Osteoblast (primary cell): ENCODE measurements at regions not wholly inside any gene's neighbourhood (a gene's known extent, or its start where the extent isn't known, plus 50 kb on each side); places are given as distances from the start of the nearest gene placed in this dataset.

Experiments
- DNase-seq: peaks from one replicate; pipeline ENCODE4 v3.0.0; 2011; ENCODE audit warnings: low spot score, mixed read lengths; ENCODE audit not compliant: insufficient read length; ENCODE audit errors: missing footprints
- H2AFZ ChIP-seq: 2 replicates; pipeline ENCODE4 v1.6.0; 2011; ENCODE audit warnings: mild to moderate bottlenecking, low read length
- H3K27ac ChIP-seq: 2 replicates; pipeline ENCODE4 v1.5.1; 2011; ENCODE audit warnings: mild to moderate bottlenecking, low read depth, low read length, moderate library complexity
- H3K27me3 ChIP-seq: 2 replicates; pipeline ENCODE4 v1.6.0; 2012; ENCODE audit warnings: mild to moderate bottlenecking, control low read depth, inconsistent platforms, low read length, moderate library complexity; ENCODE audit not compliant: insufficient read depth
- H3K36me3 ChIP-seq: 2 replicates; pipeline ENCODE4 v1.5.1; 2011; ENCODE audit warnings: mild to moderate bottlenecking, low read length, control low read depth, moderate library complexity; ENCODE audit not compliant: insufficient read depth
- H3K4me1 ChIP-seq: 2 replicates; pipeline ENCODE4 v1.5.1; 2011; ENCODE audit warnings: mild to moderate bottlenecking, low read length, control low read depth, moderate library complexity; ENCODE audit not compliant: insufficient read depth
- H3K4me2 ChIP-seq: 2 replicates; pipeline ENCODE4 v1.6.0; 2011; ENCODE audit warnings: mild to moderate bottlenecking, low read length; ENCODE audit not compliant: insufficient read depth
- H3K4me3 ChIP-seq: fragments of 200-600 bp; sonication (generic); 3 replicates; pipeline ENCODE4 v1.5.1; 2012; ENCODE audit warnings: mild to moderate bottlenecking, low read length, inconsistent platforms; ENCODE audit not compliant: insufficient read depth
- H3K79me2 ChIP-seq: 2 replicates; pipeline ENCODE4 v1.6.0; 2012; ENCODE audit warnings: mild to moderate bottlenecking, low read length, control low read depth, inconsistent platforms; ENCODE audit not compliant: insufficient read depth
- H3K9me3 ChIP-seq: 2 replicates; pipeline ENCODE4 v1.5.1; 2011; ENCODE audit warnings: low read depth, low read length, control low read depth
- H4K20me1 ChIP-seq: 2 replicates; pipeline ENCODE4 v1.6.0; 2012; ENCODE audit warnings: mild to moderate bottlenecking, low read length, control low read depth; ENCODE audit not compliant: insufficient read depth
- TF ChIP-seq, protein P1 (sequence below): IDR thresholded peaks from 2 replicates; pipeline ENCODE4 v1.5.1; 2011; ENCODE audit warnings: mild to moderate bottlenecking, low read depth, low read length, moderate library complexity; ENCODE audit errors: extremely low read depth

DNA sequence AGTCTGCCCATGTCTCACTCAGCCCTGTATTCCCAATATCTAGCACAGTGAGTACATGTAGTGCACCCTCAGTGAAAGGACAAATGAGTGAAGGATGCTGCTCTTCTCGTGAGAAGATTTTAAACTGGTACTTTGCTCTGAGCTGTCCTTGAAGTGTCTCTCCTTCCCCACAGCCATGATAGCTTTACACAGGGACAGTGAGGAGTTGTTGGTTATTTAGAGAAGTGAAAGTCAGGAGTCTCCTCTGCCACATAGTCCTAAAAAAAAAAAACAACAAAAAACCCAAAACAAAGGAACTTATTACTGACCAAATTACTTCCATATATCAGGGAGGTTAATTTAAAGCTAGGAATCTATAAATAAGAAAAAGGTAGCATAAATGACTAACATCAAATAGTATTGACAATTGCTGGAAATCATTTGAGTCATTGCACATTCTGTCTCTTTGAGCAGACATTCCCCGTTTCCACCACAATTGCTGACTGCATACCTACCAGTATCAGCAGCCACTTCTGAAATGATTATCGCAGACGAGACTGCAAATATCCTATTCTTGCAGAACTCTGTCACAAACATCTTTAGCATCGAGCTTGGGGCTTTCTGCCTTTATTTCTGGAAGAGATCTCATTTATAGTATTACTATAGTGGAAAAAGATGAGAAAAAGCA, 202.1 kb downstream of the PTEN start:
- Histone ChIP-seq H3K36me3 (no peaks in the 10 kb centered on the region), H4K20me1 (no peaks in the 10 kb centered on the region), H3K27ac (no peak overlapping the region), H2AFZ (no peak overlapping the region), H3K4me2 (no peak overlapping the region), H3K27me3 (no peaks in the 10 kb centered on the region), H3K9me3 (no peaks in the 10 kb centered on the region), H3K4me1 (peaks cover 19% of the 10 kb centered on the region), H3K79me2 (no peaks in the 10 kb centered on the region), H3K4me3 (no peak overlapping the region)
- DNase-seq = no peak
- TF ChIP-seq, protein P1, sequence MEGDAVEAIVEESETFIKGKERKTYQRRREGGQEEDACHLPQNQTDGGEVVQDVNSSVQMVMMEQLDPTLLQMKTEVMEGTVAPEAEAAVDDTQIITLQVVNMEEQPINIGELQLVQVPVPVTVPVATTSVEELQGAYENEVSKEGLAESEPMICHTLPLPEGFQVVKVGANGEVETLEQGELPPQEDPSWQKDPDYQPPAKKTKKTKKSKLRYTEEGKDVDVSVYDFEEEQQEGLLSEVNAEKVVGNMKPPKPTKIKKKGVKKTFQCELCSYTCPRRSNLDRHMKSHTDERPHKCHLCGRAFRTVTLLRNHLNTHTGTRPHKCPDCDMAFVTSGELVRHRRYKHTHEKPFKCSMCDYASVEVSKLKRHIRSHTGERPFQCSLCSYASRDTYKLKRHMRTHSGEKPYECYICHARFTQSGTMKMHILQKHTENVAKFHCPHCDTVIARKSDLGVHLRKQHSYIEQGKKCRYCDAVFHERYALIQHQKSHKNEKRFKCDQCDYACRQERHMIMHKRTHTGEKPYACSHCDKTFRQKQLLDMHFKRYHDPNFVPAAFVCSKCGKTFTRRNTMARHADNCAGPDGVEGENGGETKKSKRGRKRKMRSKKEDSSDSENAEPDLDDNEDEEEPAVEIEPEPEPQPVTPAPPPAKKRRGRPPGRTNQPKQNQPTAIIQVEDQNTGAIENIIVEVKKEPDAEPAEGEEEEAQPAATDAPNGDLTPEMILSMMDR = no peak

DNA sequence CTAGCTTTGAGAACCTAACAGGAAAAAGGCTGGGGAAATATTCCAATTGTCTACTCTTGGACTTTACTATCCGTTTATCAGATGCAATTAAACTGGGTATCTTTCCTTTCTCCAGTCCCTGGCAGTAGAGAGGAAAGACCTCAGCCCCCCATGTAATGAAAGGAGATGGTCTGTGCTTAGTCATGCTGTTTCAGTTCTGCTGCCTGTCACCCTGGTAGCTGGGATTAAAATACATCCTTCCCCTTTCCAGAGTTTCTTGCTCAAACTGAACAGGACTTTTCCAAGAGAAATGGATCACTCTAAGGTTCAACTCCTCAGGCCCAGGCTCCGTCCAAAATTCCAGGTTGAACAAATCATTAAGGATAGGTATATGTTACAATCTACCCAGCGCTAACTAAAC, 202.9 kb downstream of the PTEN start:
- H3K27ac ChIP-seq = no peak overlapping the region
- TF ChIP-seq, protein P1 = no peak
- H4K20me1 ChIP-seq = no peaks in the 10 kb centered on the region
- H3K9me3 ChIP-seq = no peaks in the 10 kb centered on the region
- no peak overlapping the region for H2AFZ ChIP-seq
- H3K4me1 ChIP-seq = peaks cover 21% of the 10 kb centered on the region
- no peaks in the 10 kb centered on the region for H3K79me2 ChIP-seq
- no peaks in the 10 kb centered on the region for H3K36me3 ChIP-seq
- H3K4me2 ChIP-seq = no peak overlapping the region
- DNase-seq = no peak
- no peak overlapping the region for H3K4me3 ChIP-seq
- H3K27me3 ChIP-seq = no peaks in the 10 kb centered on the region

GRCh38 chr10:88066876-88067275, 203.5 kb downstream of the PTEN start:
- Histone ChIP-seq H3K36me3 (no peaks in the 10 kb centered on the region), H3K79me2 (no peaks in the 10 kb centered on the region), H3K4me2 (no peak overlapping the region), H4K20me1 (no peaks in the 10 kb centered on the region), H3K4me3 (no peak overlapping the region), H3K27me3 (no peaks in the 10 kb centered on the region), H3K4me1 (peaks cover 21% of the 10 kb centered on the region), H3K27ac (no peak overlapping the region), H3K9me3 (no peaks in the 10 kb centered on the region), H2AFZ (no peak overlapping the region)
- DNase-seq = no peak
- TF ChIP-seq, protein P1 = no peak

DNA sequence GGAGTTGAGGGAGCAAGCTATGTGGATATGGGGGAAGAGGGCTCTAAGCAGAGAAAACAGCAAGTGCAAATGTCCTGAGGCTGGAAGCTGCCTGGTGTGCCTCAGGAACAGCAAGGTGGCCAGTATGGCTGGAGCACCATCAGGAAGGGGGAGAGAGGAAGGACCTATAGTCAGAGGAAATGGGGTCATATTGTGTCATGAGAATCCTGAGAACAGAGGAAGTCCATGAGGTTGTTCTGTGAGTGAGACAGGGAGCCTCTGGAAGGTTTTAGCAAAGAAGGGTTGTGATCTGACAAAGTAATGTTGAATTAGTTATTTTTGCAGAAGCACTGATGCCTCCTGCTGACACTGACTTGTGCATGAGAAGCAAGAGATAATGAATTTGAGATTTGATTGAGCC, 204.3 kb downstream of the PTEN start:
- H3K4me1 ChIP-seq = peaks cover 16% of the 10 kb centered on the region

More for the DNA sequence above, 204.3 kb downstream of the PTEN start:
- Histone ChIP-seq H3K4me3 (no peak overlapping the region), H3K4me2 (no peak overlapping the region), H3K36me3 (no peaks in the 10 kb centered on the region), H3K27ac (no peak overlapping the region), H2AFZ (no peak overlapping the region), H3K27me3 (no peaks in the 10 kb centered on the region), H3K9me3 (no peaks in the 10 kb centered on the region), H4K20me1 (no peaks in the 10 kb centered on the region), H3K79me2 (no peaks in the 10 kb centered on the region)
- DNase-seq = no peak
- TF ChIP-seq, protein P1 = no peak
